ENCODE measurements at regions not wholly inside any gene's neighbourhood (a gene's known extent, or its start where the extent isn't known, plus 50 kb on each side); places are given as distances from the start of the nearest gene placed in this dataset.

DNA sequence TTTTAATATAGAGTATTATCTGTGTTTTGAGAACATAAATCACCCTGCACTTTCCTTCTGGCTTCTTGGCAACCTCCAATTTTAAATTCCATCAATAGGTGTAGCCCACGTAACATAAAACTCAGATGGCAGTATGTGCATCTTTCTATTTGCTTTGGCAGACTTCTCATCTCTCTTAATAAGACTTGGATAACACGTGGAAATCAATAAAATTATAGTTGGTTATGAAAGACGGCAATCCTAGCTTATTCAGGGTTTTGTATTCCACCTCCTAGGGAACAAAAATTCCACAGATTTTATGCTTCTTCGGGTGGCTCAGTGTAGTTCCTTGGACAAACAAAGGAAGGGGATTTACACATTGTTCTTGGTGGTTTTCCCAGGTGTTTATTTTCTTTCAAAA is 299.3 kb downstream of the RND3 start:
- peaks cover 0 to 6% (median 1%) of the 10 kb centered on the region in 4 donors for H3K4me1 ChIP-seq
- H3K4me3 ChIP-seq = no peak overlapping the region
- DNase-seq = no peak
- no peaks in the 10 kb centered on the region for H3K36me3 ChIP-seq
- 28 to 36% methylated on average over 4 of the region's 4 CpGs for WGBS, 2 donors (ENCODE audit: low coverage in 1 of 2)
- H3K9me3 ChIP-seq = no peaks in the 10 kb centered on the region
- TF ChIP-seq POLR2AphosphoS5 (IDR thresholded peaks at IDR 0.05) (no peak), EP300 (IDR thresholded peaks at IDR 0.05; ENCODE audit: low read depth) (no peak), POLR2A (IDR thresholded peaks at IDR 0.05) (no peak)
- TF ChIP-seq, protein P1, sequence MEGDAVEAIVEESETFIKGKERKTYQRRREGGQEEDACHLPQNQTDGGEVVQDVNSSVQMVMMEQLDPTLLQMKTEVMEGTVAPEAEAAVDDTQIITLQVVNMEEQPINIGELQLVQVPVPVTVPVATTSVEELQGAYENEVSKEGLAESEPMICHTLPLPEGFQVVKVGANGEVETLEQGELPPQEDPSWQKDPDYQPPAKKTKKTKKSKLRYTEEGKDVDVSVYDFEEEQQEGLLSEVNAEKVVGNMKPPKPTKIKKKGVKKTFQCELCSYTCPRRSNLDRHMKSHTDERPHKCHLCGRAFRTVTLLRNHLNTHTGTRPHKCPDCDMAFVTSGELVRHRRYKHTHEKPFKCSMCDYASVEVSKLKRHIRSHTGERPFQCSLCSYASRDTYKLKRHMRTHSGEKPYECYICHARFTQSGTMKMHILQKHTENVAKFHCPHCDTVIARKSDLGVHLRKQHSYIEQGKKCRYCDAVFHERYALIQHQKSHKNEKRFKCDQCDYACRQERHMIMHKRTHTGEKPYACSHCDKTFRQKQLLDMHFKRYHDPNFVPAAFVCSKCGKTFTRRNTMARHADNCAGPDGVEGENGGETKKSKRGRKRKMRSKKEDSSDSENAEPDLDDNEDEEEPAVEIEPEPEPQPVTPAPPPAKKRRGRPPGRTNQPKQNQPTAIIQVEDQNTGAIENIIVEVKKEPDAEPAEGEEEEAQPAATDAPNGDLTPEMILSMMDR (IDR thresholded peaks at IDR 0.05) = no peak
- in situ Hi-C loops (cut with MboI; ENCODE audit: low pct_ligation_motif_present in 1 of 4, low pct_unique_long_range_greater_than_20kb in 1 of 4, low sequenced_read_pairs in 3 of 4) = loop anchor here in 2 of 4 donors (25.0 kb wide), 2 partner anchors 299 to 424 kb away; partner anchors contain the start of gene RND3 (in 2 of the 2)
- H3K27me3 ChIP-seq = no peaks in the 10 kb centered on the region
- H3K27ac ChIP-seq = no peak overlapping the region
- intact Hi-C loops (cut with DNase I; ENCODE audit: low total_unique reads) = no loop called here

DNA sequence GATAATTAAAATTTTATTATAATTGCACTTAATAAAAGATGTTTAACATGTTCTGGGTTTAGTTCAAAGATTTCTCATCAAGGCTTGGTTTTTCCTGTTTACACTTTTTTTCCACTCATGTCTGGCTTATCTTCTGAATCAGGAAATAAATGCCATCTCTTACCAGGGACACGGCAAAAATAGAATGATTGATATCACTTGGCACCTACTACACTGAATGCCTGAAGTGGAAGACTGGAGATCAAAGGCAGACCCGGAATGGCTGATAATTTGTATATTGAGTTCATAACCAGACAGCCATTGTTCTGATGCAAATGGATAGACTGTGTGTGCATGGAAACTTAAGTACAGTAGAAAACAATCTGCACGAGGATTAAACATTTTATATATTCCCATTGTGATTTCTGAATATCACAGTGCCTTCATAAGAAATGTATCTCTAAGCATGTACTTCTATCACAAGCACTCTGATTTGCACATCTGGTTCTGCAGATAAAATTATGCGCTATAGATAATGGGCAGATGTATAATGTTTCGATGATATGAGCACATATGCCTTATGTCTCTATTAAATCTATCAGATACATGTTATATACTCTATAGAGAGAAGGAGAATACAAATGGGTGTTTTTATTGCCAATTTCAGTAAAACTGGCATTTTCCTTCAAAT is 304.8 kb downstream of the RND3 start:
- WGBS, 2 donors (ENCODE audit: low coverage in 1 of 2) = 61 to 63% methylated on average over 5 of the region's 5 CpGs
- no peaks in the 10 kb centered on the region for H3K36me3 ChIP-seq
- TF ChIP-seq, protein P1 (IDR thresholded peaks at IDR 0.05) = no peak
- TF ChIP-seq EP300 (IDR thresholded peaks at IDR 0.05; ENCODE audit: low read depth) (no peak), POLR2A (IDR thresholded peaks at IDR 0.05) (no peak), POLR2AphosphoS5 (IDR thresholded peaks at IDR 0.05) (no peak)
- DNase-seq = no peak
- no peaks in the 10 kb centered on the region for H3K4me1 ChIP-seq
- H3K9me3 ChIP-seq = no peaks in the 10 kb centered on the region
- no peak overlapping the region for H3K4me3 ChIP-seq
- H3K27ac ChIP-seq = no peak overlapping the region
- in situ Hi-C loops (cut with MboI; ENCODE audit: low pct_ligation_motif_present in 1 of 4, low pct_unique_long_range_greater_than_20kb in 1 of 4, low sequenced_read_pairs in 3 of 4) (loop anchor here in 2 of 4 donors (25.0 kb wide), 2 partner anchors 305 to 430 kb away; partner anchors contain the start of gene RND3 (in 2 of the 2)), intact Hi-C loops (cut with DNase I; ENCODE audit: low total_unique reads) (no loop called here)
- no peaks in the 10 kb centered on the region for H3K27me3 ChIP-seq

DNA sequence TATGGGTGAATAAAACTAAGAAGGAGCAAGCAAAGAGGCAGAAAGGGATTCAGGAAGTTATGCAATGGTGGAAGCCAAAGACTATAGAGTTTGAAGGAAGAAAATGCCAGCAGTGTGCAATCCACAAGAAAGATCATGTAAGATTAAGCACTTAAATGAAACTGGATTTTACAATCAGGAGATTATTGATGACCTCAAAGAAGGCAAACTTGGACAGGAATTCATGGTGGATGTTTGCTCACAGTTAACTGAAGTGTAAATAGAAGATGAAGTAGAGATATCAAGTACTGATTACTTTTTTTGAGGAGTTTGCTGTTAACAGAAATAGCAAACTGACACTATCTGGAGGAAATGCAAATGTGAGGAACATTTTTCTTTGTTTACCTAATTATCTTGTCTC is 308.9 kb downstream of the RND3 start:
- no peaks in the 10 kb centered on the region for H3K36me3 ChIP-seq
- no peak overlapping the region for H3K4me3 ChIP-seq
- peaks cover 0 to 18% (median 9%) of the 10 kb centered on the region in 4 donors for H3K4me1 ChIP-seq
- H3K27me3 ChIP-seq = no peaks in the 10 kb centered on the region
- in situ Hi-C loops (cut with MboI; ENCODE audit: low pct_ligation_motif_present in 1 of 4, low pct_unique_long_range_greater_than_20kb in 1 of 4, low sequenced_read_pairs in 3 of 4) = loop anchor here in 2 of 4 donors (25.0 kb wide), 2 partner anchors 309 to 434 kb away; partner anchors contain the start of gene RND3 (in 2 of the 2)
- no peak overlapping the region for H3K27ac ChIP-seq
- no peak for DNase-seq
- TF ChIP-seq POLR2A (IDR thresholded peaks at IDR 0.05) (no peak), POLR2AphosphoS5 (IDR thresholded peaks at IDR 0.05) (no peak), EP300 (IDR thresholded peaks at IDR 0.05; ENCODE audit: low read depth) (no peak)
- TF ChIP-seq, protein P1 (IDR thresholded peaks at IDR 0.05) = no peak
- intact Hi-C loops (cut with DNase I; ENCODE audit: low total_unique reads) = no loop called here
- H3K9me3 ChIP-seq = no peaks in the 10 kb centered on the region

DNA sequence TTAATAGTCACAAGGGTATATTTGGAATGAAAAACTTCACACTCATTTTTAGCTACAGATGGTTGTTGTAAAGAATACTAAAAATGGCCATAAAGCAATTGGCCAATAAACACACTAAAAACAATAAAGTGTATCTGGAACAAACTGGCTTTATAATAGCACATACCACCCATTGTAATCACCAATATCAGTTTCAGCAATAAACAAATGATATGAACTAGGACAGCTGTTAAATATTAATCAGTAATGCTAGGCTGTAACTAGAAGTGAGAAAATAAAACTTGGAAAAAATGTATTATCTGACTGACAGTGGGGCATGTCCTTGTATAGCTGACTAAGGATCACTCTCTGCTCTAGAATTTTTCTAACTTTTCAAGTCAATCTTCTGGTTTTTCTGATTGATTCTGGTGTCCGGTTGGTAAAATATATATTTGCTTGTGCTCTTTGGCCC is 312.5 kb downstream of the RND3 start:
- peaks cover 0 to 18% (median 9%) of the 10 kb centered on the region in 4 donors for H3K4me1 ChIP-seq
- H3K27ac ChIP-seq = peak overlapping the region in 3 of 4 donors; percentile 14 to 28 (median 23)
- peak in 1 of 3 donors; percentile 41 for TF ChIP-seq POLR2AphosphoS5 (IDR thresholded peaks at IDR 0.05)
- TF ChIP-seq, protein P1 (IDR thresholded peaks at IDR 0.05) = no peak
- intact Hi-C loops (cut with DNase I; ENCODE audit: low total_unique reads) = no loop called here
- in situ Hi-C loops (cut with MboI; ENCODE audit: low pct_ligation_motif_present in 1 of 4, low pct_unique_long_range_greater_than_20kb in 1 of 4, low sequenced_read_pairs in 3 of 4) = loop anchor here in 2 of 4 donors (25.0 kb wide), 2 partner anchors 312 to 437 kb away; partner anchors contain the start of gene RND3 (in 2 of the 2)
- no peaks in the 10 kb centered on the region for H3K9me3 ChIP-seq
- DNase-seq = no peak
- no peak overlapping the region for H3K4me3 ChIP-seq
- H3K36me3 ChIP-seq = no peaks in the 10 kb centered on the region
- H3K27me3 ChIP-seq = no peaks in the 10 kb centered on the region
- WGBS, 2 donors (ENCODE audit: low coverage in 1 of 2) = 44 to 46% methylated on average over 1 of the region's 1 CpG
